Neuronal stem cell (in vitro differentiated cells): ENCODE measurements at regions not wholly inside any gene's neighbourhood (a gene's known extent, or its start where the extent isn't known, plus 50 kb on each side); places are given as distances from the start of the nearest gene placed in this dataset.

Experiments
- DNase-seq: peaks from one replicate; pipeline ENCODE4 v3.0.0-alpha.2; 2013; ENCODE audit warnings: low spot score
- H2AFZ ChIP-seq: one replicate; pipeline ENCODE4 v1.6.1; 2013; ENCODE audit warnings: mild to moderate bottlenecking, low read length, inconsistent platforms
- H2AK5ac ChIP-seq: 2 replicates; pipeline ENCODE4 v1.6.1; 2013; ENCODE audit warnings: low read depth, mild to moderate bottlenecking, inconsistent platforms, low read length, moderate library complexity, mixed read lengths
- H2BK120ac ChIP-seq: 2 replicates; pipeline ENCODE4 v1.6.1; 2013; ENCODE audit warnings: low read depth, mild to moderate bottlenecking, inconsistent platforms, low read length, moderate library complexity, mixed read lengths
- H2BK12ac ChIP-seq: one replicate; pipeline ENCODE4 v1.6.1; 2013; ENCODE audit warnings: low read length, inconsistent platforms
- H2BK15ac ChIP-seq: 2 replicates; pipeline ENCODE4 v1.6.1; 2013; ENCODE audit warnings: mild to moderate bottlenecking, low read length, inconsistent platforms, mixed read lengths
- H2BK5ac ChIP-seq: one replicate; pipeline ENCODE4 v1.6.1; 2013; ENCODE audit warnings: inconsistent platforms, mild to moderate bottlenecking, low read length, moderate library complexity
- H3K14ac ChIP-seq: one replicate; pipeline ENCODE4 v1.6.1; 2013; ENCODE audit warnings: low read length, inconsistent platforms
- H3K18ac ChIP-seq: 2 replicates; pipeline ENCODE4 v1.6.1; 2013; ENCODE audit warnings: low read length, inconsistent platforms
- H3K23ac ChIP-seq: 2 replicates; pipeline ENCODE4 v1.6.1; 2013; ENCODE audit warnings: low read depth, mild to moderate bottlenecking, mixed read lengths, low read length, inconsistent platforms; ENCODE audit not compliant: poor library complexity
- H3K27ac ChIP-seq: replicated peaks from 3 replicates; pipeline ENCODE4 v1.5.1; 2013; ENCODE audit warnings: low read length, inconsistent platforms
- H3K27me3 ChIP-seq, 3 experiments: 2 replicates each; pipeline ENCODE4 v1.6.1; 2013; ENCODE audit warnings: low read length in 3 of 3, mild to moderate bottlenecking in 2 of 3, inconsistent platforms in 1 of 3, low read depth in 1 of 3, mixed read lengths in 1 of 3, moderate library complexity in 1 of 3; ENCODE audit not compliant: control insufficient read depth in 3 of 3, insufficient read depth in 3 of 3
- H3K36me3 ChIP-seq, 2 donors: replicated peaks in 1 of 2; 2 replicates each; pipeline ENCODE4 v1.6.1; 2013; ENCODE audit warnings: low read length in 2 of 2; ENCODE audit not compliant: control insufficient read depth in 2 of 2, insufficient read depth in 2 of 2
- H3K4ac ChIP-seq: 2 replicates; pipeline ENCODE4 v1.6.1; 2013; ENCODE audit warnings: inconsistent platforms, mild to moderate bottlenecking, low read length, moderate library complexity
- H3K4me1 ChIP-seq, 2 donors: 1 replicate in 1 of 2; 2 replicates in 1 of 2; pipeline ENCODE4 v1.6.1; 2013; ENCODE audit warnings: low read length in 2 of 2, low read depth in 1 of 2; ENCODE audit not compliant: control insufficient read depth in 2 of 2, insufficient read depth in 1 of 2
- H3K4me2 ChIP-seq: one replicate; pipeline ENCODE4 v1.6.1; 2013; ENCODE audit warnings: mild to moderate bottlenecking, low read length, inconsistent platforms; ENCODE audit not compliant: insufficient read depth, poor library complexity, severe bottlenecking
- H3K4me3 ChIP-seq, 2 donors: 2 replicates each; pipeline ENCODE4 v1.5.1; 2013; ENCODE audit warnings: low read length in 2 of 2, mild to moderate bottlenecking in 2 of 2, inconsistent platforms in 1 of 2, moderate library complexity in 1 of 2
- H3K79me1 ChIP-seq: one replicate; pipeline ENCODE4 v1.6.1; 2013; ENCODE audit warnings: low read depth, mild to moderate bottlenecking, inconsistent platforms, low read length, moderate library complexity
- H3K9ac ChIP-seq: one replicate; pipeline ENCODE4 v1.6.1; 2013; ENCODE audit warnings: mild to moderate bottlenecking, low read depth, low read length, inconsistent platforms; ENCODE audit not compliant: poor library complexity
- H3K9me3 ChIP-seq, 2 donors: replicated peaks in 1 of 2; 2 replicates each; pipeline versions ENCODE3 to v1.6.1; 2013; ENCODE audit warnings: low read length in 2 of 2, mild to moderate bottlenecking in 2 of 2, inconsistent platforms in 1 of 2, low read depth in 1 of 2, mixed read lengths in 1 of 2, moderate library complexity in 1 of 2; ENCODE audit not compliant: control insufficient read depth in 2 of 2, insufficient read depth in 1 of 2
- H4K8ac ChIP-seq: one replicate; pipeline ENCODE4 v1.6.1; 2013; ENCODE audit warnings: low read depth, mild to moderate bottlenecking, inconsistent platforms, low read length, moderate library complexity
- H4K91ac ChIP-seq: one replicate; pipeline ENCODE4 v1.6.1; 2013; ENCODE audit warnings: low read length, low read depth, mild to moderate bottlenecking, inconsistent platforms; ENCODE audit not compliant: poor library complexity
- WGBS, 2 donors: extraction: QIAGEN DNeasy Blood & Tissue Kit; methylation state at CpG; one replicate each; pipeline ENCODE4 v1.1.7; 2013; ENCODE audit warnings: missing lambda C conversion rate in 2 of 2, mixed read lengths in 1 of 2; ENCODE audit not compliant: insufficient read length in 2 of 2, insufficient replicate concordance in 1 of 2; ENCODE audit errors: extremely low coverage in 2 of 2; 5-methylcytosine and 5-hydroxymethylcytosine counted together

DNA sequence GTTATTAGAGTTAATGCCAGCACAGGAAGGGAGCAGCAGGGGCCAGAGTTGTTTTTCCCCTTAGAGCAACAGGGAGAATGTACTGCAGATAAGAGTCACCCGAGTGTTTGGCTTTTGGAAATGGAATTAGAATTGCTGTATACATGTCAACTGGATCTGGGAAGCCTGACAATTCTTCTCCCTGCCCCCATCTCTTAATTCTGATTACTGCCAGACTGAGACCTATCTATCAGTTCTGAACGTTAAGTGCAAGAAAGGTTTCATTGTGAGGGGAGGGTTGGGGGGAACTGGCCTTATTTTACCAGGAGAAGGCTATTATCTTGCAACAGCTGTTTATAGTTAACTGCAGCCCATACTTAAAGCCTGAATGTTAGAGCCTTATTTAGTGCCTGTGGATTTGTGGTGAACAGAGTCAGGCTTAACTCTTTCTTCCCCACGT is 424.5 kb upstream of the CDH11 start:
- H3K9ac ChIP-seq: no peak overlapping the region
- peaks cover 0 to 18% of the 10 kb centered on the region in 2 donors for H3K4me1 ChIP-seq
- H3K4me2 ChIP-seq: no peak overlapping the region
- H3K23ac ChIP-seq: no peak overlapping the region
- peaks cover 1% of the 10 kb centered on the region for H3K79me1 ChIP-seq
- no peak for DNase-seq
- no peak overlapping the region for H2BK120ac ChIP-seq
- H3K9me3 ChIP-seq: peaks cover 0 to 5% of the 10 kb centered on the region in 2 donors
- H3K4me3 ChIP-seq: no peak overlapping the region
- no peak overlapping the region for H2AFZ ChIP-seq
- WGBS, 2 donors: no CpG with 5 or more reads among the region's 3 CpGs
- H2BK15ac ChIP-seq: no peak overlapping the region
- H3K27ac ChIP-seq: no peak overlapping the region
- H3K36me3 ChIP-seq: no peaks in the 10 kb centered on the region
- no peak overlapping the region for H3K4ac ChIP-seq
- no peak overlapping the region for H4K91ac ChIP-seq
- H3K27me3 ChIP-seq: no peaks in the 10 kb centered on the region
- no peak overlapping the region for H3K14ac ChIP-seq
- no peak overlapping the region for H3K18ac ChIP-seq
- no peak overlapping the region for H2AK5ac ChIP-seq
- no peak overlapping the region for H2BK12ac ChIP-seq
- no peak overlapping the region for H2BK5ac ChIP-seq
- no peak overlapping the region for H4K8ac ChIP-seq

- no peak overlapping the region for H3K23ac ChIP-seq
- no peak overlapping the region for H3K14ac ChIP-seq
- H4K8ac ChIP-seq: no peak overlapping the region
- H4K91ac ChIP-seq: no peak overlapping the region
- WGBS, 2 donors: no CpG with 5 or more reads among the region's 2 CpGs
- H3K18ac ChIP-seq: no peak overlapping the region
- H3K4me3 ChIP-seq: no peak overlapping the region
- no peak overlapping the region for H3K27ac ChIP-seq
- H3K4me2 ChIP-seq: no peak overlapping the region
- H3K27me3 ChIP-seq: no peaks in the 10 kb centered on the region
- H2BK12ac ChIP-seq: no peak overlapping the region
- H3K79me1 ChIP-seq: no peaks in the 10 kb centered on the region
- no peak overlapping the region for H2BK5ac ChIP-seq
- no peak for DNase-seq
- no peak overlapping the region for H2AFZ ChIP-seq
- no peak overlapping the region for H2AK5ac ChIP-seq
- no peak overlapping the region for H3K9ac ChIP-seq
- H3K9me3 ChIP-seq: peaks cover 0 to 1% of the 10 kb centered on the region in 2 donors
- H3K4ac ChIP-seq: no peak overlapping the region
- peaks cover 0 to 18% of the 10 kb centered on the region in 2 donors for H3K4me1 ChIP-seq
- H3K36me3 ChIP-seq: no peaks in the 10 kb centered on the region
- no peak overlapping the region for H2BK15ac ChIP-seq
- H2BK120ac ChIP-seq: no peak overlapping the region
Measured at GRCh38 chr16:65545413-65545956, 423.6 kb upstream of the CDH11 start.

- Histone ChIP-seq H2AK5ac (no peak overlapping the region), H4K91ac (no peak overlapping the region), H3K36me3 (no peaks in the 10 kb centered on the region), H2BK15ac (no peak overlapping the region), H3K14ac (no peak overlapping the region), H3K4ac (no peak overlapping the region), H3K9me3 (peaks cover 0 to 1% of the 10 kb centered on the region in 2 donors), H3K9ac (no peak overlapping the region), H3K4me1 (peaks cover 0 to 18% of the 10 kb centered on the region in 2 donors), H2BK12ac (no peak overlapping the region), H3K4me3 (no peak overlapping the region), H4K8ac (no peak overlapping the region), H3K27ac (no peak overlapping the region), H3K18ac (no peak overlapping the region), H3K79me1 (no peaks in the 10 kb centered on the region), H3K27me3 (no peaks in the 10 kb centered on the region), H2BK120ac (no peak overlapping the region), H2AFZ (no peak overlapping the region), H3K4me2 (no peak overlapping the region), H3K23ac (no peak overlapping the region), H2BK5ac (no peak overlapping the region)
- DNase-seq: no peak
- WGBS, 2 donors: no CpG with 5 or more reads among the region's 5 CpGs
Measured at GRCh38 chr16:65543781-65544740, 422.2 kb upstream of the CDH11 start.

GRCh38 chr16:65541646-65542045 is 419.8 kb upstream of the CDH11 start:
- Histone ChIP-seq H3K27ac (no peak overlapping the region), H3K4me1 (peaks cover 0 to 3% of the 10 kb centered on the region in 2 donors), H4K91ac (no peak overlapping the region), H3K9me3 (peaks cover 0 to 1% of the 10 kb centered on the region in 2 donors), H3K27me3 (no peaks in the 10 kb centered on the region), H3K4ac (no peak overlapping the region), H2BK5ac (no peak overlapping the region), H2AK5ac (no peak overlapping the region), H3K4me2 (no peak overlapping the region), H3K23ac (no peak overlapping the region), H3K36me3 (no peaks in the 10 kb centered on the region), H2BK15ac (no peak overlapping the region), H2BK120ac (no peak overlapping the region), H2BK12ac (no peak overlapping the region), H3K18ac (no peak overlapping the region), H4K8ac (no peak overlapping the region), H3K14ac (no peak overlapping the region), H2AFZ (no peak overlapping the region), H3K9ac (no peak overlapping the region), H3K4me3 (no peak overlapping the region), H3K79me1 (no peaks in the 10 kb centered on the region)
- WGBS, 2 donors: no CpG with 5 or more reads among the region's 1 CpG
- DNase-seq: no peak
